ENCODE measurements at regions not wholly inside any gene's neighbourhood (a gene's known extent, or its start where the extent isn't known, plus 50 kb on each side); places are given as distances from the start of the nearest gene placed in this dataset.

DNA sequence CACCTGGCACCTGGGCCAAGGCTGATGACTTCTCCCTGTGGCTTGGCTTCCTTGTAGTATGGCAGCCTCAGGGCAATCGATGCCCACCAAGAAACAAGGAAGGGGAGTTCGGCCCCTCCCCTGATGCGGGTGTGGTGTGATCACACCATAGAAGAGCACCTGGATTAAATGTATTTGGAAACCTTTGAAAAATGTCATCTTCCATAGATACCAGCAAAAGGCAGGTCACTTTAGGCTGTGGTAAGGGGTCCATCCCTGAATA lies 198.2 kb downstream of the CYP26B1 start (continued):
- TF ChIP-seq CHD7 (IDR thresholded peaks at IDR 0.05; ENCODE audit: insufficient replicate concordance, low read length) (no peak), SP2 (IDR thresholded peaks at IDR 0.05; ENCODE audit: low read length) (no peak)
